SK-N-MC (cell line): ENCODE measurements at regions not wholly inside any gene's neighbourhood (a gene's known extent, or its start where the extent isn't known, plus 50 kb on each side); places are given as distances from the start of the nearest gene placed in this dataset.

Source experiments
- EZH2 ChIP-seq: fragments of 200-600 bp; sonication (generic); IDR thresholded peaks from one replicate; pipeline ENCODE4 v1.6.1; 2017; ENCODE audit warnings: antibody characterized with exemption
- FOXP2 ChIP-seq: optimal IDR thresholded peaks from 2 replicates; pipeline ENCODE3; 2011; ENCODE audit warnings: mild to moderate bottlenecking, moderate library complexity; ENCODE audit not compliant: insufficient read depth; ENCODE audit errors: extremely low read length, control extremely low read depth
- POLR2AphosphoS5 ChIP-seq: IDR thresholded peaks from 2 replicates; pipeline ENCODE4 v1.6.1; 2012; ENCODE audit warnings: mild to moderate bottlenecking, low read depth, low read length, borderline replicate concordance

DNA sequence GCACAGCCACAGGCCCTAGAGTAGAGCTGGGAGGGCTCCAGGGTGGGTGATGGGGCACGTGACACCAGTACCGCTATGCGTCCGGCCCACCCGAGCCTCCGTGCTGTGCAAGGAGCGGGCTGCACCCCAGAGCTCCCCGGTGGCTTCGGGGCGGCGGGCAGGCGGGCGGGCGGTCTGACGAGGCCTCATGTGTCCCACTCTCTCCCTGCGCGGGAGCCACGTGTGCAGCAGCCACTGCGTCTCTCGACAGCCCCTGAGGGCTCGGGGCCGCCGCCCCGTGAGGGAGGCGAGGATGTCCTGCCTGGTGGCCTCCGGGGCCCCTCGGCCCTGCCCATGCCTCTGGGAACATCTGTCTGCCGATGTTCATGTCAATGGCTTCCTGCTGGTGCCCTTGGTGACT is 51.2 kb upstream of the FBRSL1 start:
- TF ChIP-seq EZH2 (no peak), POLR2AphosphoS5 (no peak), FOXP2 (no peak)
